ENCODE measurements at regions not wholly inside any gene's neighbourhood (a gene's known extent, or its start where the extent isn't known, plus 50 kb on each side); places are given as distances from the start of the nearest gene placed in this dataset.

DNA sequence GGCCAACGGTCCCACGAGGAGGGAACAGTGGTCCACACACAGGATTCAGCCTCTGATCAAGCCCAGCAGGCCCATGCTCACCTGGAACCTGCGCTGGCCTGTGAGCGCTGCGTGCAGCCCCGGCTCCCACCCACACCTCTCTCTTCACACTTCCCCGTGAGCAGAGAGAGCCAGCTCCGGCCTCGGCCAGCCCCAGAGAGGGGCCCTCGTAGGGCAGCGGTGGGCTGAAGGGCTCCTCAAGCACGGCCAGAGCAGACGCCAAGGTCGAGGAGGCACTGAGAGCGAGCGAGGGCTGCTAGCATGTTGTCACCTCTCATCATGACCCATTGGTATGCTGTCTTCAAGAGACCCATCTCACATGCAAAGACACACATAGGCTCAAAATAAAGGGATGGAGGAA, 83.0 kb upstream of the FMR1 start:
- TF ChIP-seq, protein P1, sequence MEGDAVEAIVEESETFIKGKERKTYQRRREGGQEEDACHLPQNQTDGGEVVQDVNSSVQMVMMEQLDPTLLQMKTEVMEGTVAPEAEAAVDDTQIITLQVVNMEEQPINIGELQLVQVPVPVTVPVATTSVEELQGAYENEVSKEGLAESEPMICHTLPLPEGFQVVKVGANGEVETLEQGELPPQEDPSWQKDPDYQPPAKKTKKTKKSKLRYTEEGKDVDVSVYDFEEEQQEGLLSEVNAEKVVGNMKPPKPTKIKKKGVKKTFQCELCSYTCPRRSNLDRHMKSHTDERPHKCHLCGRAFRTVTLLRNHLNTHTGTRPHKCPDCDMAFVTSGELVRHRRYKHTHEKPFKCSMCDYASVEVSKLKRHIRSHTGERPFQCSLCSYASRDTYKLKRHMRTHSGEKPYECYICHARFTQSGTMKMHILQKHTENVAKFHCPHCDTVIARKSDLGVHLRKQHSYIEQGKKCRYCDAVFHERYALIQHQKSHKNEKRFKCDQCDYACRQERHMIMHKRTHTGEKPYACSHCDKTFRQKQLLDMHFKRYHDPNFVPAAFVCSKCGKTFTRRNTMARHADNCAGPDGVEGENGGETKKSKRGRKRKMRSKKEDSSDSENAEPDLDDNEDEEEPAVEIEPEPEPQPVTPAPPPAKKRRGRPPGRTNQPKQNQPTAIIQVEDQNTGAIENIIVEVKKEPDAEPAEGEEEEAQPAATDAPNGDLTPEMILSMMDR (IDR thresholded peaks at IDR 0.05; ENCODE audit: borderline replicate concordance) = no peak
- H3K36me3 ChIP-seq = no peaks in the 10 kb centered on the region
- H3K9me3 ChIP-seq (replicated peaks) = peaks cover 8% of the 10 kb centered on the region
- H3K4me3 ChIP-seq = no peak overlapping the region
- H3K27me3 ChIP-seq (ENCODE audit: low read depth) = no peaks in the 10 kb centered on the region
- no peak overlapping the region for H3K27ac ChIP-seq (replicated peaks)
- H3K4me1 ChIP-seq = no peaks in the 10 kb centered on the region
- intact Hi-C loops (cut with micrococcal nuclease) = no loop called here
- no peak for DNase-seq

- TF ChIP-seq, protein P1 (IDR thresholded peaks at IDR 0.05; ENCODE audit: borderline replicate concordance) = no peak
- Histone ChIP-seq H3K4me3 (no peak overlapping the region), H3K36me3 (no peaks in the 10 kb centered on the region), H3K9me3 (replicated peaks) (peaks cover 8% of the 10 kb centered on the region), H3K4me1 (no peaks in the 10 kb centered on the region), H3K27me3 (ENCODE audit: low read depth) (no peaks in the 10 kb centered on the region), H3K27ac (replicated peaks) (no peak overlapping the region)
- no peak for DNase-seq
- intact Hi-C loops (cut with micrococcal nuclease) = no loop called here
Measured at GRCh38 chrX:147832707-147833348, 78.9 kb upstream of the FMR1 start.

DNA sequence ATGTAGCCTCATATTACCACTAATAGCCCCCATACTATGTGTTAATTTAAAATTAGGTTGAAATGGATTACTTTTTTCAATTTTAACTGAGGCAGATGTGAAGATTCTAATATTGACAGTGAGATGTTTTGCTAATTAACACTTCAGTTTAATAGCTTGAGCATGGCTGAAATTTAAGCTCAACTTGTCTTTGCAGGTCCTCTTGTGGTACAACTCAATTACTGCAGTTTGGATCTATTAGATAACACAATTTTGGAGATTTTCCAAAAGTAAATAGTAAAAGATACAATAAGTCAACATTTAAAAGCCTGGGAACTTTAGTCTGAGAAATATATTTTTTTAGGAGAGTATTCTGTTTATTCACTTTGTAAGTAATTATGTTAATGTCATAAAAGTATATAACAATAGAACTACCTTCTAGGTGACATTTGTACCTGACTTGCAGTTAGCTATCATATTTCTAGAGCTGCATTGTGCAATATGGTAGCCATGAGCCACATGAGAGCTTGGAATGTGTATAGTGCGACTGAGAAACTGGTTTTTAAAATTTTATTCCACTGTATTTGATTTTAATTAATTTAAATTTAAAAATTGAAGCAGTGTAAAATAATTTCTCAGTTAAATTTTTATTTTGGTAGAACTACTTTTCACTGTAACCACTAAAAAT, 73.1 kb upstream of the FMR1 start:
- DNase-seq = no peak
- intact Hi-C loops (cut with micrococcal nuclease) = no loop called here
- Histone ChIP-seq H3K4me1 (no peaks in the 10 kb centered on the region), H3K36me3 (no peaks in the 10 kb centered on the region), H3K27me3 (ENCODE audit: low read depth) (no peaks in the 10 kb centered on the region), H3K27ac (replicated peaks) (no peak overlapping the region), H3K4me3 (no peak overlapping the region), H3K9me3 (replicated peaks) (no peaks in the 10 kb centered on the region)
- TF ChIP-seq, protein P1 (IDR thresholded peaks at IDR 0.05; ENCODE audit: borderline replicate concordance) = no peak

GRCh38 chrX:147846676-147847075, 65.0 kb upstream of the FMR1 start:
- no peak for DNase-seq
- no peaks in the 10 kb centered on the region for H3K4me1 ChIP-seq
- TF ChIP-seq, protein P1 (IDR thresholded peaks at IDR 0.05; ENCODE audit: borderline replicate concordance) = no peak
- no peaks in the 10 kb centered on the region for H3K36me3 ChIP-seq
- H3K27ac ChIP-seq (replicated peaks) = no peak overlapping the region
- H3K4me3 ChIP-seq = no peak overlapping the region
- intact Hi-C loops (cut with micrococcal nuclease) = no loop called here
- H3K9me3 ChIP-seq (replicated peaks) = no peaks in the 10 kb centered on the region
- no peaks in the 10 kb centered on the region for H3K27me3 ChIP-seq (ENCODE audit: low read depth)

- Histone ChIP-seq H3K9me3 (replicated peaks) (no peaks in the 10 kb centered on the region), H3K4me3 (no peak overlapping the region), H3K27ac (replicated peaks) (no peak overlapping the region), H3K36me3 (no peaks in the 10 kb centered on the region), H3K4me1 (no peaks in the 10 kb centered on the region), H3K27me3 (ENCODE audit: low read depth) (no peaks in the 10 kb centered on the region)
- TF ChIP-seq, protein P1 (IDR thresholded peaks at IDR 0.05; ENCODE audit: borderline replicate concordance) = no peak
- no peak for DNase-seq
- intact Hi-C loops (cut with micrococcal nuclease) = no loop called here
Measured at GRCh38 chrX:147847999-147848398, 63.7 kb upstream of the FMR1 start.

All from left ventricle myocardium inferior (tissue), 1 donor.